Activated B cell treated with CpG ODN at 0.5 μM for 24 hours (primary cell): ENCODE measurements at regions not wholly inside any gene's neighbourhood (a gene's known extent, or its start where the extent isn't known, plus 50 kb on each side); places are given as distances from the start of the nearest gene placed in this dataset.

Experiments
- ATAC-seq: fragments of 200-7000 bp; cut with Tn5 transposase; one replicate; pipeline ENCODE4 v1.10.0; 2021; ENCODE audit warnings: low read depth, mild to moderate bottlenecking, moderate library complexity
- CTCF ChIA-PET: fragments of 350-600 bp; sonication (Branson Sonifier 250); formaldehyde crosslinking; loops from one replicate; lab custom pipeline; 2021; ENCODE audit warnings: antibody characterized with exemption; lab: Charles Lee
- POLR2A ChIA-PET: fragments of 350-600 bp; sonication (Branson Sonifier 250); formaldehyde crosslinking; loops from one replicate; lab custom pipeline; 2021; ENCODE audit warnings: antibody characterized with exemption; lab: Charles Lee
- DNase-seq: peaks from one replicate; pipeline ENCODE4 v3.0.0; 2022
- H3K27ac Mint-ChIP-seq: one replicate; pipeline ENCODE4 v1.8.0; 2020; ENCODE audit warnings: mixed read lengths
- H3K27me3 Mint-ChIP-seq: one replicate; pipeline ENCODE4 v1.8.0; 2021; ENCODE audit warnings: mixed read lengths
- H3K36me3 Mint-ChIP-seq: one replicate; pipeline ENCODE4 v1.8.0; 2021; ENCODE audit warnings: low read depth, mixed read lengths
- H3K4me1 Mint-ChIP-seq: one replicate; pipeline ENCODE4 v1.8.0; 2021; ENCODE audit warnings: mixed read lengths
- H3K4me3 Mint-ChIP-seq: one replicate; pipeline ENCODE4 v1.8.0; 2020; ENCODE audit warnings: mild to moderate bottlenecking, mixed read lengths
- H3K9me3 Mint-ChIP-seq: one replicate; pipeline ENCODE4 v1.8.0; 2020; ENCODE audit warnings: mixed read lengths
- CTCF ChIP-seq: fragments of 200-600 bp; IDR thresholded peaks from one replicate; pipeline ENCODE4 v1.8.0; 2022; ENCODE audit warnings: antibody characterized with exemption, mild to moderate bottlenecking
- intact Hi-C: fragments of 100-400 bp; cut with micrococcal nuclease; formaldehyde crosslinking; loops from one replicate; pipeline ENCODE4 v1.15.1; 2024

- no peaks in the 10 kb centered on the region for H3K36me3 Mint-ChIP-seq
- POLR2A ChIA-PET: no interaction called here
Measured at GRCh38 chr3:55343486-55344357, 143.4 kb downstream of the WNT5A start.

GRCh38 chr3:55341502-55342031 lies 145.5 kb downstream of the WNT5A start:
- ChIA-PET POLR2A (no interaction called here), CTCF (no interaction called here)
- Mint-ChIP-seq H3K9me3 (no peaks in the 10 kb centered on the region), H3K27ac (no peak overlapping the region), H3K27me3 (no peaks in the 10 kb centered on the region), H3K4me3 (no peak overlapping the region), H3K36me3 (no peaks in the 10 kb centered on the region), H3K4me1 (no peaks in the 10 kb centered on the region)
- no peak for TF ChIP-seq CTCF
- intact Hi-C loops: no loop called here
- no peak for ATAC-seq
- DNase-seq: no peak

More at GRCh38 chr3:55343486-55344357, 143.4 kb downstream of the WNT5A start:
- H3K9me3 Mint-ChIP-seq: no peaks in the 10 kb centered on the region
- no peaks in the 10 kb centered on the region for H3K4me1 Mint-ChIP-seq
- no peak overlapping the region for H3K4me3 Mint-ChIP-seq
- ATAC-seq (no peak), DNase-seq (no peak)
- H3K27me3 Mint-ChIP-seq: no peaks in the 10 kb centered on the region
- TF ChIP-seq CTCF: no peak
- CTCF ChIA-PET: no interaction called here
- no peak overlapping the region for H3K27ac Mint-ChIP-seq
- intact Hi-C loops: no loop called here

GRCh38 chr3:55339819-55340218 lies 147.3 kb downstream of the WNT5A start:
- POLR2A ChIA-PET: no interaction called here
- DNase-seq (no peak), ATAC-seq (no peak)
- CTCF ChIA-PET: no interaction called here
- no peak overlapping the region for H3K4me3 Mint-ChIP-seq
- TF ChIP-seq CTCF: no peak
- H3K27me3 Mint-ChIP-seq: no peaks in the 10 kb centered on the region
- no peak overlapping the region for H3K27ac Mint-ChIP-seq
- intact Hi-C loops: no loop called here
- H3K36me3 Mint-ChIP-seq: no peaks in the 10 kb centered on the region
- no peaks in the 10 kb centered on the region for H3K9me3 Mint-ChIP-seq
- no peaks in the 10 kb centered on the region for H3K4me1 Mint-ChIP-seq

GRCh38 chr3:55339390-55339789 lies 147.7 kb downstream of the WNT5A start:
- ChIA-PET POLR2A (no interaction called here), CTCF (no interaction called here)
- no peaks in the 10 kb centered on the region for H3K36me3 Mint-ChIP-seq
- intact Hi-C loops: no loop called here
- no peak for TF ChIP-seq CTCF
- no peaks in the 10 kb centered on the region for H3K9me3 Mint-ChIP-seq
- DNase-seq (no peak), ATAC-seq (no peak)
- H3K27ac Mint-ChIP-seq: no peak overlapping the region
- no peaks in the 10 kb centered on the region for H3K27me3 Mint-ChIP-seq
- no peaks in the 10 kb centered on the region for H3K4me1 Mint-ChIP-seq
- H3K4me3 Mint-ChIP-seq: no peak overlapping the region

- intact Hi-C loops: no loop called here
- DNase-seq (no peak), ATAC-seq (no peak)
- Mint-ChIP-seq H3K4me1 (no peaks in the 10 kb centered on the region), H3K27me3 (no peaks in the 10 kb centered on the region), H3K27ac (no peak overlapping the region), H3K36me3 (no peaks in the 10 kb centered on the region), H3K4me3 (no peak overlapping the region), H3K9me3 (no peaks in the 10 kb centered on the region)
- TF ChIP-seq CTCF: no peak
- POLR2A ChIA-PET: no interaction called here
- CTCF ChIA-PET: no interaction called here
Measured at GRCh38 chr3:55337641-55338180, 149.4 kb downstream of the WNT5A start.
